Panc1 (cell line): ENCODE measurements at regions not wholly inside any gene's neighbourhood (a gene's known extent, or its start where the extent isn't known, plus 50 kb on each side); places are given as distances from the start of the nearest gene placed in this dataset.

Experiments
- ATAC-seq: fragments of 200-7000 bp; cut with Tn5 transposase; 2 replicates; pipeline ENCODE4 v1.9.1; 2020; ENCODE audit warnings: mild to moderate bottlenecking, moderate library complexity
- BruUV-seq: library from RNA; stranded (reverse); fragments of 400-500 nt; replicated peaks from 2 replicates; lab custom pipeline; 2021; lab: Mats Ljungman, UMichigan
- CTCF ChIA-PET: fragments of 300-600 bp; sonication (Branson Sonifier 250); formaldehyde crosslinking; loops from one replicate; lab custom pipeline; 2022; ENCODE audit warnings: antibody characterized with exemption; lab: Charles Lee
- POLR2A ChIA-PET: fragments of 300-600 bp; sonication (Branson Sonifier 250); formaldehyde crosslinking; loops from one replicate; lab custom pipeline; 2022; ENCODE audit warnings: antibody characterized with exemption; lab: Charles Lee
- DNase-seq: peaks from one replicate; pipeline ENCODE4 v3.0.0-alpha.2; 2010; ENCODE audit warnings: low read depth, low spot score
- H3K27ac ChIP-seq: 2 replicates; pipeline ENCODE4 v1.5.1; 2011; ENCODE audit warnings: mild to moderate bottlenecking, low read length, inconsistent platforms
- H3K27me3 ChIP-seq: fragments of 200-500 bp; sonication (Bioruptor generic); 2 replicates; pipeline ENCODE4 v1.6.0; 2014; ENCODE audit warnings: low read length, inconsistent platforms; ENCODE audit not compliant: control insufficient read depth, insufficient read depth
- H3K36me3 ChIP-seq: fragments of 200-500 bp; sonication (Bioruptor generic); 2 replicates; pipeline ENCODE4 v1.5.1; 2014; ENCODE audit warnings: inconsistent platforms, mild to moderate bottlenecking, low read length, moderate library complexity; ENCODE audit not compliant: control insufficient read depth, insufficient read depth
- H3K4me1 ChIP-seq: 2 replicates; pipeline ENCODE4 v1.5.1; 2011; ENCODE audit warnings: inconsistent platforms, mild to moderate bottlenecking, low read length, moderate library complexity; ENCODE audit not compliant: control insufficient read depth, insufficient read depth
- H3K4me3 ChIP-seq, 2 experiments: 2 replicates each; pipeline ENCODE4 v1.5.1; 2011 to 2012; ENCODE audit warnings: low read depth in 2 of 2, low read length in 2 of 2, mild to moderate bottlenecking in 2 of 2, inconsistent platforms in 1 of 2, moderate library complexity in 1 of 2
- H3K9me3 ChIP-seq: fragments of 200-500 bp; sonication (Bioruptor generic); 2 replicates; pipeline ENCODE4 v1.5.1; 2014; ENCODE audit warnings: low read depth, mild to moderate bottlenecking, inconsistent platforms, low read length, moderate library complexity; ENCODE audit not compliant: control insufficient read depth, insufficient read depth
- CTCF ChIP-seq: fragments of 450-650 bp; IDR thresholded peaks from 2 replicates; pipeline ENCODE4 v1.5.1; 2017; ENCODE audit warnings: mild to moderate bottlenecking
- POLR2AphosphoS5 ChIP-seq: IDR thresholded peaks from 2 replicates; pipeline ENCODE4 v1.6.1; 2012; ENCODE audit warnings: mild to moderate bottlenecking, low read depth, low read length, moderate library complexity
- REST ChIP-seq, 2 experiments: IDR thresholded peaks; 2 replicates each; pipeline ENCODE4 v1.6.1; 2011 to 2012; ENCODE audit warnings: low read depth in 2 of 2, control low read depth in 1 of 2, low read length in 1 of 2, mild to moderate bottlenecking in 1 of 2, moderate library complexity in 1 of 2; ENCODE audit not compliant: insufficient read depth in 1 of 2
- SIN3A ChIP-seq: IDR thresholded peaks from 2 replicates; pipeline ENCODE4 v1.6.1; 2012; ENCODE audit warnings: low read depth, mild to moderate bottlenecking, low read length, moderate library complexity, borderline replicate concordance; ENCODE audit not compliant: insufficient read depth
- TCF7L2 ChIP-seq: IDR thresholded peaks from 2 replicates; pipeline ENCODE4 v1.6.1; 2011; ENCODE audit warnings: mild to moderate bottlenecking, low read depth, low read length, inconsistent platforms
- in situ Hi-C: cut with HindIII; loops from 2 replicates; pipeline ENCODE4 v1.10.0; 2016; ENCODE audit warnings: low sequenced_read_pairs, low pct_unique_long_range_greater_than_20kb
- intact Hi-C: fragments of 100-400 bp; cut with micrococcal nuclease; formaldehyde crosslinking; loops from one replicate; pipeline ENCODE4 v1.10.0; 2022; ENCODE audit not compliant: unreplicated experiment

- POLR2A ChIA-PET = no interaction called here
- CTCF ChIA-PET = no interaction called here
- TF ChIP-seq CTCF (no peak), TCF7L2 (no peak), SIN3A (no peak), POLR2AphosphoS5 (no peak), REST (IDR thresholded peaks at IDR 0.05; ENCODE audit: insufficient read depth in 1 of 2, low read depth in 2 of 2, low read length in 1 of 2) (no peak)
- Histone ChIP-seq H3K4me1 (no peaks in the 10 kb centered on the region), H3K9me3 (no peaks in the 10 kb centered on the region), H3K27ac (no peak overlapping the region), H3K27me3 (no peaks in the 10 kb centered on the region), H3K36me3 (no peaks in the 10 kb centered on the region), H3K4me3 (no peak overlapping the region)
- intact Hi-C loops = no loop called here
- BruUV-seq = no TSS peak
- ATAC-seq (no peak), DNase-seq (no peak)
- in situ Hi-C loops = no loop called here
Observed at GRCh38 chr5:115052948-115053347, 116.8 kb downstream of the TRIM36 start.

GRCh38 chr5:115050866-115051265 lies 118.8 kb downstream of the TRIM36 start:
- no peaks in the 10 kb centered on the region for H3K36me3 ChIP-seq
- ChIA-PET POLR2A (no interaction called here), CTCF (no interaction called here)
- no peak overlapping the region for H3K27ac ChIP-seq
- no TSS peak for BruUV-seq
- no peaks in the 10 kb centered on the region for H3K4me1 ChIP-seq
- intact Hi-C loops (no loop called here), in situ Hi-C loops (no loop called here)
- no peaks in the 10 kb centered on the region for H3K9me3 ChIP-seq
- no peak overlapping the region for H3K4me3 ChIP-seq
- ATAC-seq (no peak), DNase-seq (no peak)
- no peaks in the 10 kb centered on the region for H3K27me3 ChIP-seq
- TF ChIP-seq REST (IDR thresholded peaks at IDR 0.05; ENCODE audit: insufficient read depth in 1 of 2, low read depth in 2 of 2, low read length in 1 of 2) (no peak), TCF7L2 (no peak), POLR2AphosphoS5 (no peak), CTCF (no peak), SIN3A (no peak)
